Smooth muscle cell (in vitro differentiated cells): ENCODE measurements at regions not wholly inside any gene's neighbourhood (a gene's known extent, or its start where the extent isn't known, plus 50 kb on each side); places are given as distances from the start of the nearest gene placed in this dataset.

Experiments
- DNase-seq: peaks from one replicate; lab custom pipeline; 2025; ENCODE audit not compliant: unreplicated experiment; lab: John Stamatoyannopoulos, UW
- H2AFZ ChIP-seq: fragments of 200-600 bp; sonication (generic); 2 replicates; pipeline ENCODE4 v1.6.0; 2016; ENCODE audit warnings: antibody characterized with exemption, low read depth, mild to moderate bottlenecking
- H3F3A ChIP-seq: fragments of 200-600 bp; sonication (generic); 2 replicates; pipeline ENCODE4 v1.6.0; 2017; ENCODE audit warnings: antibody characterized with exemption, low read depth
- H3K27ac ChIP-seq: fragments of 200-600 bp; sonication (generic); 2 replicates; pipeline ENCODE4 v1.5.1; 2016; ENCODE audit warnings: low read depth, mild to moderate bottlenecking
- H3K27me3 ChIP-seq: fragments of 200-600 bp; sonication (generic); 2 replicates; pipeline ENCODE4 v1.6.1; 2016; ENCODE audit warnings: low read depth, mild to moderate bottlenecking
- H3K36me3 ChIP-seq: fragments of 200-600 bp; sonication (generic); 2 replicates; pipeline ENCODE4 v1.5.1; 2016; ENCODE audit warnings: low read depth
- H3K4me1 ChIP-seq: fragments of 200-600 bp; sonication (generic); 2 replicates; pipeline ENCODE4 v1.5.1; 2016; ENCODE audit warnings: low read depth
- H3K4me2 ChIP-seq: fragments of 200-600 bp; sonication (generic); 2 replicates; pipeline ENCODE4 v1.6.0; 2016; ENCODE audit warnings: mild to moderate bottlenecking
- H3K4me3 ChIP-seq: fragments of 200-600 bp; sonication (generic); 2 replicates; pipeline ENCODE4 v1.5.1; 2016; ENCODE audit warnings: mild to moderate bottlenecking
- H3K79me2 ChIP-seq: fragments of 200-600 bp; sonication (generic); 2 replicates; pipeline ENCODE4 v1.6.0; 2016; ENCODE audit warnings: low read depth, mild to moderate bottlenecking
- H3K9ac ChIP-seq: fragments of 200-600 bp; sonication (generic); 2 replicates; pipeline ENCODE4 v1.6.0; 2016; ENCODE audit warnings: low read depth
- H3K9me3 ChIP-seq: fragments of 200-600 bp; sonication (generic); replicated peaks from 2 replicates; pipeline ENCODE4 v1.5.1; 2016; ENCODE audit warnings: low read depth
- H4K20me1 ChIP-seq: fragments of 200-600 bp; sonication (generic); 2 replicates; pipeline ENCODE4 v1.6.0; 2016; ENCODE audit warnings: low read depth
- CTCF ChIP-seq: fragments of 200-600 bp; sonication (generic); IDR thresholded peaks from 2 replicates; pipeline ENCODE4 v1.5.1; 2017; ENCODE audit warnings: borderline replicate concordance, mild to moderate bottlenecking, antibody characterized with exemption; ENCODE audit not compliant: insufficient read depth, poor library complexity, severe bottlenecking
- WGBS: methylation state at CpG from one replicate; pipeline ENCODE4 v1.1.7; 2016; ENCODE audit warnings: low lambda C conversion rate; 5-methylcytosine and 5-hydroxymethylcytosine counted together

DNA sequence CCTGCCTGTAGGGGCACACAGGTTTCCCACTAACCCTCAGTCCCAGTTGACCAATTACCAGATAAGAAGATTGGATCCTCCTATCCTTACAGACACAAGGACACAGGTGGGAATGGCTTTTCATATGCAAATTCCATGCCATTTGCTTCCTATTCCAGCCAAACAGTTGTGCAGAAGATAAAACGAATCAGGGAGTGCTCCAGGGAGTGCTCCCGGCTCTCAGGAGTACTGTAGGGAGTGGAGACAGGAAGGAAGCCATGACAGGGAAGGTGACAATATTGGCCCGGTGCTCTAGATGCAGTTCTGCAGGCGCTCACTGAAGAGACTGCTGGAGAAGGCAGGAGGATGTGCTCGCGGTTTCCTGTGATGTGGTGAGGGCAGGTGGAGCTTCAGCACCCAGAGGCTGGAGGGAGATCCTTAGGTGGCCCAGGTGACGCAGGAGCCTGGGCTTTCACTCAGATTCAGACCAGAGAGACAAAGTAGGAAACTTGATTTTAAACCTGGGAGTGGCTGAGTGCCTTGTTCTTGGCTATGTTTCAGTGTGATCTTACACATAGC is 260.0 kb downstream of the AUH start:
- H3K4me2 ChIP-seq, result no peak overlapping the region
- WGBS, result 90% methylated on average over 7 of the region's 7 CpGs
- no peak overlapping the region for H3K4me3 ChIP-seq
- no peaks in the 10 kb centered on the region for H3K79me2 ChIP-seq
- H2AFZ ChIP-seq, result no peak overlapping the region
- no peaks in the 10 kb centered on the region for H3K4me1 ChIP-seq
- H3F3A ChIP-seq, result no peaks in the 10 kb centered on the region
- no peaks in the 10 kb centered on the region for H3K9me3 ChIP-seq
- H3K27ac ChIP-seq, result no peak overlapping the region
- H4K20me1 ChIP-seq, result no peaks in the 10 kb centered on the region
- no peak overlapping the region for H3K9ac ChIP-seq
- H3K36me3 ChIP-seq, result no peaks in the 10 kb centered on the region
- no peaks in the 10 kb centered on the region for H3K27me3 ChIP-seq
- no peak for TF ChIP-seq CTCF
- DNase-seq, result no peak

DNA sequence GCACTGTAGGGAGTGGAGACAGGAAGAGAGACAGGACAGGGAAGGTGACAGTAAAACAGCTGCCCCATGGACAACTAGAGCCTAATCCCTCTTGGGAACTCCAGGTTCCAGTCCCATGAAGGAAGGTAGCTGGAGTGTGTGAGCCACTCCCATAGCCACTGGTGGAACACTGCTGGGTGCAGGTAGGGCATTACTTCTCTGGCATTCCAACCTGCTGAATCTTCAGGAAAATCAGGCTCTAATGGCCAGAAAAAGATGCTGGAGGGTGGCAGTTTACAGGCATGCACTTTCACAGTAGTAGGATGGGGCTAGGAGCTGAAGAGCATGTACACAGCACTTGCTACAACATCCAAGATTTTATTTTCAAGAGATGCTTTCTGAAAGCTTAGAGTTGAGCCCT is 259.4 kb downstream of the AUH start:
- no peaks in the 10 kb centered on the region for H3K79me2 ChIP-seq
- no peaks in the 10 kb centered on the region for H3K9me3 ChIP-seq
- no peak for TF ChIP-seq CTCF
- H3K36me3 ChIP-seq, result no peaks in the 10 kb centered on the region
- no peaks in the 10 kb centered on the region for H3K27me3 ChIP-seq
- H3F3A ChIP-seq, result no peaks in the 10 kb centered on the region
- no peak overlapping the region for H2AFZ ChIP-seq
- no peak for DNase-seq
- H3K9ac ChIP-seq, result no peak overlapping the region
- H3K4me3 ChIP-seq, result no peak overlapping the region
- no peak overlapping the region for H3K27ac ChIP-seq
- no peaks in the 10 kb centered on the region for H4K20me1 ChIP-seq
- no peaks in the 10 kb centered on the region for H3K4me1 ChIP-seq
- no peak overlapping the region for H3K4me2 ChIP-seq

DNA sequence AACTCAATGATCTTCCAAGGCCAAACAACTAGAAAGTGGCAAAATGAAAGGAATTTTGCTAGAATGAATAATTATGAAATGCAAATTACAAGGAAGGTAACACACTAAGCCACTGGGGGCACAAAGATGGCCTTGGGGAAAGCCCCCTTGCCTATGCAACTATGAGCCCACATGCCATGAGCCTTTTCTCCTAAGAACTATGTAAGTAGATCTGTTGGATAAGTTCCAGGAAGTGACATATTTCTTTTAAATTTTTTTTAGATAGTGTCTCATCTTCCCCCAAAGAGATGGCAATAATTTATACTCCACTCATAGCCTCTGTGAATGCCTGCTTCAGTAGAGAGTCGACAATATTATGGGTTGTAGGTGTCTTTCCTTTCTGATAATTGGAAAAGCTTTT is 257.8 kb downstream of the AUH start:
- Histone ChIP-seq H3K9me3 (no peaks in the 10 kb centered on the region), H3F3A (no peaks in the 10 kb centered on the region), H4K20me1 (no peaks in the 10 kb centered on the region), H3K9ac (no peak overlapping the region), H2AFZ (no peak overlapping the region), H3K79me2 (no peaks in the 10 kb centered on the region), H3K27ac (no peak overlapping the region), H3K4me2 (no peak overlapping the region), H3K4me3 (no peak overlapping the region), H3K4me1 (no peaks in the 10 kb centered on the region), H3K27me3 (no peaks in the 10 kb centered on the region), H3K36me3 (no peaks in the 10 kb centered on the region)
- TF ChIP-seq CTCF, result no peak
- no peak for DNase-seq
- WGBS, result 83% methylated on average over 1 of the region's 1 CpG

- no peak overlapping the region for H3K4me2 ChIP-seq
- no peaks in the 10 kb centered on the region for H3K9me3 ChIP-seq
- no peaks in the 10 kb centered on the region for H3K36me3 ChIP-seq
These were observed 255.2 kb downstream of the AUH start for GRCh38 chr9:91106415-91107081.

More at GRCh38 chr9:91106415-91107081, 255.2 kb downstream of the AUH start:
- H3K27me3 ChIP-seq, result no peaks in the 10 kb centered on the region
- H3K79me2 ChIP-seq, result no peaks in the 10 kb centered on the region
- H2AFZ ChIP-seq, result no peak overlapping the region
- 95% methylated on average over 9 of the region's 9 CpGs for WGBS
- H3K4me3 ChIP-seq, result no peak overlapping the region
- DNase-seq, result no peak
- H3K9ac ChIP-seq, result no peak overlapping the region
- H3K27ac ChIP-seq, result no peak overlapping the region
- TF ChIP-seq CTCF, result no peak
- H3F3A ChIP-seq, result no peaks in the 10 kb centered on the region
- H3K4me1 ChIP-seq, result no peaks in the 10 kb centered on the region
- no peaks in the 10 kb centered on the region for H4K20me1 ChIP-seq
